ENCODE measurements at regions not wholly inside any gene's neighbourhood (a gene's known extent, or its start where the extent isn't known, plus 50 kb on each side); places are given as distances from the start of the nearest gene placed in this dataset.

GRCh38 chr5:5079876-5080275 lies 60.3 kb upstream of the ADAMTS16 start:
- no peak for DNase-seq (ENCODE audit: low read depth)
- no peak for TF ChIP-seq CTCF (conservative IDR thresholded peaks at IDR 0.05; ENCODE audit: low read length)
- H3K4me3 ChIP-seq (ENCODE audit: low read length): no peak overlapping the region

- no peak overlapping the region for H3K4me3 ChIP-seq (ENCODE audit: low read length)
- no peak for TF ChIP-seq CTCF (conservative IDR thresholded peaks at IDR 0.05; ENCODE audit: low read length)
- DNase-seq (ENCODE audit: low read depth): no peak
These were observed 59.3 kb upstream of the ADAMTS16 start for GRCh38 chr5:5080790-5081189.

- H3K4me3 ChIP-seq (ENCODE audit: low read length): no peak overlapping the region
- TF ChIP-seq CTCF (conservative IDR thresholded peaks at IDR 0.05; ENCODE audit: low read length): no peak
- no peak for DNase-seq (ENCODE audit: low read depth)
These were observed 54.7 kb upstream of the ADAMTS16 start for GRCh38 chr5:5085381-5085780.

GRCh38 chr5:5089895-5090649 lies 50.1 kb upstream of the ADAMTS16 start:
- TF ChIP-seq CTCF (conservative IDR thresholded peaks at IDR 0.05; ENCODE audit: low read length): no peak
- H3K4me3 ChIP-seq (ENCODE audit: low read length): no peak overlapping the region
- DNase-seq (ENCODE audit: low read depth): no peak

Measured in AG10803 (cell line).